ENCODE measurements at regions not wholly inside any gene's neighbourhood (a gene's known extent, or its start where the extent isn't known, plus 50 kb on each side); places are given as distances from the start of the nearest gene placed in this dataset.

GRCh38 chr4:125744891-125745364, 430.2 kb downstream of the FAT4 start:
- no peak for TF ChIP-seq CTCF (IDR thresholded peaks at IDR 0.05; ENCODE audit: low read depth, low read length, poor library complexity, severe bottlenecking)
- TF ChIP-seq EZH2phosphoT487 (IDR thresholded peaks at IDR 0.05; ENCODE audit: borderline replicate concordance, low read length) = no peak
